ENCODE measurements at regions not wholly inside any gene's neighbourhood (a gene's known extent, or its start where the extent isn't known, plus 50 kb on each side); places are given as distances from the start of the nearest gene placed in this dataset.
"Not testable (repeated sequence)": the region's sequence is repeated elsewhere in the genome, so short reads cannot be mapped to it uniquely, and the experiment has no call there.

GRCh38 chr18:73617981-73618380 is 529.7 kb downstream of the FBXO15 start:
- no peak for FAIRE-seq

DNA sequence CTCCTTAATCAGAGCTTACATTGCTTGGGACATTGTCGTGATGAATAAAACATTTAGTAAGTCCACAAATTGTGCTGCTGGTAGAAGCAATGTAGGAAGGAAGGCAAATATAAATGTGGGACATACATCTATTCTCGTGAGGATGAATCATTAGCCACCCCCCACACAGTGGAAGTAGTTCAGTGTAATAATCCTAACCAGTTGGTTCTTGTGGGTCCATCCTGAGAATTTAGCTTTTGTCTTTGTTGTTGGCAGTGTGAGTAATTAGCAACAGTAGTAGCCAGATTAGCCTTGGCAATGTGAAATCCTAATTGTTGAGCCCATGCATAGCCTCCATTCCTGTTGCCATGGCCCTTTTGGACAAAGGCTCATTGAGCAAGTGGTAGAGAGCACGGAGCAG is 532.1 kb downstream of the FBXO15 start:
- no peak for FAIRE-seq

GRCh38 chr18:73614812-73615211 is 532.8 kb downstream of the FBXO15 start:
- no peak for FAIRE-seq

GRCh38 chr18:73613706-73614340 is 533.8 kb downstream of the FBXO15 start:
- no peak for FAIRE-seq

DNA sequence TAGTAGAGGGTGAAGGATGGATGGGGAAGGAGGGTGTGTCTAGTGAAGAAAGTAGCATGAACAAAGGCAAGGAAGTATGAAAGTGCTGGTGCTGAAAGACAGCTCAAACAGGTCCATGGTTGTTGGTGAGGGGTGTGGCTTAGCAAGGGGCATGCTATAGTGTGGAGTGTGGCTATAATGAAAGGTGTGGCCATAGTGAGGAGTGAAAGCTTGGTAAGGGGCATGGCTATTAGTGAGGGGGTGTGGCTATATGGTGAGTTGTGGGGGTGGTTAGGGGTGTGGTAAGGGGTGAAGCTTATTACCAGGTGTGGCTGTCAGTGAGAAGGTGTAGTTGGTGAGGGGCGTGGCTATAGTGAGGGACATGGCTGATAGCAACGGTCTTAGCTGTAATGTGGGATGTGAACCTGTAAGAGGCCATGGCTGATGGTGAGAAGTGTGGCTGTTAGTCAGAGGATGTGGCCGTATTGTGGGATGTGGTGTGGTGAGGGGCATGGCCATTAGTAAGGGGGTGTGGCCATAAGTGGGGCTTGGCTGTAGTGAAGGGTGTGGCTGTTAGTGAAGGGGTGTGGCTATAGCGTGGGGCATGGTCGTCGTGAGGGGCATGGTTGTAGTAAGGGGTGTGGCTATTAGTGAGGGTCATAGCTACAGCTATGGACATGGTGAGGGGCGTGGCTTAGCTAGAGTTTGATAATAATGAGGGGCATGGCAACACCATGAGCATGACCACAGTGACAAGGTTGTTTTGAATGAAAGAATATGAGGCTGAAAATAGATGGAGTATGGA is 549.6 kb downstream of the FBXO15 start:
- no peak for FAIRE-seq

DNA sequence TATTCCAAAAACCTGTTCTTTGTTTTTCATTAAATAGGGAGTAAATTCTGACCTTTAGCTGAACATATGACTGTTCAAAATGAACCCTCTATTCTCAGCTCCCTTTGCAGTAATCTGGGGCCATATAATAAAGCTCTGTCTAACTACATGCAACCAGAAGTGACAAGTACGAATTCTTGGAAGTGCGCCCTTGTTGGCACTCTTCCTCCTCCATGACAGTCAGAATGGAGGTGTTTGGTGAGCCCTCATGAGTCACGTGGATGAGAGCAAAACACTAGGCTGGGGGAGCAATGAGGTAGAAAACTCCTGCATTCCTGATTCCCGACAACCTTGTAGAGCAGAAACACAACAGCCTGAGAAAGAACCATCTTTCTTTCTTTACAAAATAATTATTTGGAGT is 552.9 kb downstream of the FBXO15 start:
- FAIRE-seq, result no peak

GRCh38 chr18:73593207-73593606 is 554.4 kb downstream of the FBXO15 start:
- no peak for FAIRE-seq

DNA sequence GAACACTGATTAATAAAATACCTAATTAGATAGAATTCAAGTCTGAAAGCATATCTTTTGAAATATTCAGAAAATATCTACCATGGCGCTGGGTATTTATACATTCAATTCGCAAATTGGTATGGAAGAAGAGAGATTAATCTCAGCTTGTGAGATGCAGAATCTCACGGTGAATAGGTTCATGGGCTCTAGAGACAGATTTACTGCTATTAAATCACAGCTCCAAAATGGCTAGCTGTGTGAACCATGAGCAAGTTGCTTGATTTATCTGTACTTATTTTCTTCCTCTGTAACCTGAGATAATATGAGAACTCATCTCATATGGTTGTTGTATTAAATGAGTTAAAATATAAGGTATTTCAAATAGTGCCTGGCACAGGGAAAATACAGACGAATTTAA is 556.7 kb downstream of the FBXO15 start:
- no peak for FAIRE-seq

DNA sequence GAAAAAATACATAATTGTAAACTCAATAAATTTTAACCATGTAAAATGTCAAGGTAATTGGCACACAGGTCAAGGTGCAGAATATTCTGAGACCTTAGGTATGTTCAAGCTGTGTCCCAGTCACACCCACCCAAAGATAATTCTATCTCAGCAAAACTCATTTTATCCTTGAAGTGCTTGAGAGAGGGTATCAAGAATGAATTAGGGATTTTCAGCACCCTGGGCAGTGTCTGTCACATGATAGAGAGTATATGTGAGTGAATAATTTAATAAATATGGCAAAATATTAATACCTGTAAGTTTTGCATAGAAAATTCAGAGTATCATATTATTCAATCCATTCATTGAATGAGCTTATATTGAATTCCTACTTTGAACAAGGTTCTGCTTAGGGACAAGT is 567.9 kb downstream of the FBXO15 start:
- FAIRE-seq, result no peak

DNA sequence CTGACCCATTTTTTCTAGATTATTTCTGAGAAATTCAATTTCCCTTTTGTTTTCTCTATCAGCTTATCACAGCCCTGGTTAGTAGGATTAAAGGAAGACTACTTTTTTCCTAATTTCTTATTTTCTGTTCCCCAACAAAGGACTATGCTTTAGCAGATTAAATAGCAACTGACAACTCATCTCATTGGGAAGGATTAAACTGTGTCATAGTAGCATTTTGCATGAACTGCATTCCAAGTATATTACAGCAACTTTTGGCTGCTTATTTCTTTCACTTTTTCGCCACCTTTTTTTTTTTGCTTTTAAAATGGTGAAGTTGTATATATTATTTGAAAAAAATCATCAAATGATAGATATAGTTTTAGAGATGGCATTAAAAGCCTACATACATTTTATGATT is 570.3 kb downstream of the FBXO15 start:
- FAIRE-seq, result no peak

DNA sequence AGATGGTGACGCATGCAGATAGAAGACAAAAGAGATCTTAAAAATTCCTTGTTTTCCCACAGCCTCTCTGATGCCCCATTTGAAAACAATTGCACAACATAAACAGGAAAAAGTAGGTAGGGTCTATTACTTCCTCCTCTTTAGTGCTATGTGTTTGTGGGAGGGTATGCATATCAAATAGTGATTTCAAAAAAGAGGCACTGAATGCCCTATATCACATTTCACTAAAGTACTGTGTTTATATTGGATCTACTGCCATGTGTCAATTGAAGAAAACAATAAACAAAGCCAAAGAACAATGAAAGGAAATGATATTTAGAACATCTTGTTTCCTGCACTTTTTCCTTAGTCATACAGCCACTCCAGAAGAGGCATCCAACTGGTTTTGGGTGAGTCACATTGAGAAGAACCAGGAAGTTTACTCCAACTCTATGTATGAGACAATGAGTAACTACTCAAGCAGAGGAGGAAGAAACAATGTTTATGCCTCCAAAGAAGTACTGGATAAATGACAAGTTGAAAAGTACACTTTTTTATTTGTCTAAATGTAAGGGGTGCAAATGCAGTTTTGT is 583.6 kb downstream of the FBXO15 start:
- no peak for FAIRE-seq

GRCh38 chr18:73563345-73563744 is 584.3 kb downstream of the FBXO15 start:
- no peak for FAIRE-seq

- no peak for FAIRE-seq
Measured at GRCh38 chr18:73556904-73557303, 590.7 kb downstream of the FBXO15 start.

DNA sequence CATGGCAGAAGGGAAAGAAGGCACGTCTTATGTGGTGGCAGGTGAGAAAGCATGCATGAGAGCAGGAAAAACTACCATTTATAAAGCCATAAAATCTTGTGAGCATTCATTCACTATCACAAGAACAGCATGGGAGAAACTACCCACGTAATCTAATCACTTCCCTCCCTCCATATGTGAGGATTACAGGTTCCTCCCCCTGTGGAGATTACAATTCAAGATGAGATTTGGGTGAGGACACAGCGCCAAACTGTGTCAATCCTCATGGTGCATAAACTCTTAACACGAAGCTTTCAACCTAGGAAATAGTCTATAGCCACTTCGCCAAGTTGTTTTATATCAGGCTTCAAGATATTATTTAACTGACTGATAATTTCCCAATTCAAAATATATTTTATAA is 595.5 kb downstream of the FBXO15 start:
- FAIRE-seq, result no peak

DNA sequence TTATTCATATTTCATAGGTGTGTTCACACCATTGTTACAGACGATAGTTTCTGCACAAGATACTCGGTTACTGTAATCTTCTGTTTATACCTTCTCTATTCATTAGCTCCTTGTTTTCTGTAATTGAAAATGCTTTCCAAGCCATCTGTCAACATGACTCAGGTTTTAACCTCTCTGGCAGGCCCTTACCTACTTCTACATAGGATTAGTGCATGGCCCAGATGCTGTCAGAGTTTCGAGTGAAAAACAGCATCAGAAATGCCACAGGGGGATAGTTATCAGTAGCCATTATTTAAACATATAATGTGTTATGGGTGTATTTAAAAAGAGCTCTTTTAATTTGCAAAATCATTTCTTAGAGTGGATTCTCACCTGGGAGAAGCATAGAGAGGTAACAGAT is 596.4 kb downstream of the FBXO15 start:
- no peak for FAIRE-seq

DNA sequence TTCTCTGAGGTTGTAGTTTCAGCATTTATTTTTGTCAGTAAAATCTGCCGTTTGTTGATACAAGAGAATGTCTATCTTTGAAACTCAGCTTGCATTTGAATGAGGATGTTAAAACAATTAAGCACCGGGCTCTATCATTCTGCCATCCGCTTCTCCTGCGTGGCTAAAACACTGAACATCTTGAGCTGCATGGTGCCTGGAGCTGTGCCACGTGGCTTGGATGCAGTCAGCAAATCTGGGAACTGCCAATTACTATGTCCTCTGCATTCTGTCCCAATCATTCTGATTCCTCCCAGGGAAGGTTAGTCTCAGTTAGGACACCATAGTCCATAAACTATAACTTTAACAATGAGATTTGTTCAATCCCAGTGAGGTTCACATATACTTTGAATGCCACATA is 598.4 kb downstream of the FBXO15 start:
- no peak for FAIRE-seq

DNA sequence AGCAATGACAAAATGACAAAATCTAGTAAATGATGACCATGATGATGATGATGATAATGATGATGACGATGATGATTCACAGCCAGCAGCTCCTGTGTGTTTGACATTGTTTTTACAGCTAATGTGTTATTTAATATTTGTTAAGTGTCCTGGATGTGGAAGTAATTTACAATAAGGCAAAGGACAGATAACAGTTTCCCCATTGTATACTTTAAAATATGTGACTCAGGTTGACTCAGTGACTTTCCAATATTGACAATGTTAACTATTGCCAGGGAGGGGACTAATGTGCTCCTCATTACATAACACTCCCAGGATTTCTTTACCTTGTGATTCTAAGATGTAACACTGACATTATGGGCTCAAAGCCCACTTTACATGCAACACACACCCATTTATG is 602.2 kb downstream of the FBXO15 start:
- FAIRE-seq, result no peak

DNA sequence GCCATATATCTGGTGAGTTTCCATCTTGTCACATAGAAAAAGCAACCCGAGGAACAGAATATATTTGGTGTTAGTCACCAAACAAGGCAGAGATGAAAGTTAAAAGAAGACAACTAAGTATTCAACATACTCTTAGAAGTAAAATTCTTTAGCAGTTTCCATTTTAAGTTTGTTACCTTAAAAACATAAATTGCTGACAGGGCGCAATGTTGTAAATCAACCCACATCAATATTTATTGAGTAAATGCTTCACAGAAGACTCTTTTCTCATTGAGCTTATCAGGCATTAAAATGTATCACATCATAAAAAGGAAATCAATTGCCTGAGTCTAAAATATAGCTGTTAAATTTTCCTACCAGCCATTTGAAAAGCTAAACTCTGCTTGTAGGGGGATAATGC is 603.0 kb downstream of the FBXO15 start:
- no peak for FAIRE-seq

DNA sequence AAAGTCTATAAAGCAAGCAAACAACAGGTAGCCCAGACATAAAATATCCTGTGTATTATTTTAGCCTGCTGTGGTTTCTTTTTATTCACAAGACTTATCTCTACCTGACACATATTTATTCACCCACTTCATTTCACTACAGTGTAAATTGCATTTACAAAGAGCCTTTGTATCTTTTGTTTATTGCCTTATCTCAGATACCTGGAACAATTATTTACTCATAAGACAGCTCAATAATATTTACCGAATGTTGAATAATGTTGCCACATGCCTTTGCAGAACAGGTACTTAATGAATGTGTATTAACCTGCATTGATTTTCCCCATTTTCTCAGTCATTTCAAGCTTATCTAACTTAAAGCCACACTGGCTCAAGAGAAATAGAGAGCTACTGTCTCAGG is 603.6 kb downstream of the FBXO15 start:
- no peak for FAIRE-seq

DNA sequence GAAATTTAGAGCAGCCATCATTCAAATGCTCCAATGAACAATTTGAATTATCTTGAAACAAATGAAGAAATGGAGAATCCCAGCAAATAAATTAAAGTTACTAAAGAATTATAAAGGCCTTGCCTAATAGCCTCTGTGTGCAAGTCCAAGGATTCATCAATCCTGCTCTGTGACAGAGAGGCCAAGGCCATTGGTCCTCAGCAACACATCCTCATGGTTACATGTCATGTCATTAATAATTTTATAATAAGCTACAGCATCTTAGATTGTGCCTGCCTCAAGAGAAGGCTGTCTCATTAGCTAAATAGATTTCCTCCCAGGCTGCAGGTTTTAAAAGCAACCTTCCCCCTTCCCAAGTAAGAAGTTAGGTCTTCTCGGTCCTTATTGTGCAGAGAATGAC is 611.6 kb downstream of the FBXO15 start:
- no peak for FAIRE-seq

GRCh38 chr18:73535189-73535588 is 612.4 kb downstream of the FBXO15 start:
- FAIRE-seq, result no peak

GRCh38 chr18:73531601-73532000 is 616.0 kb downstream of the FBXO15 start:
- FAIRE-seq, result no peak

DNA sequence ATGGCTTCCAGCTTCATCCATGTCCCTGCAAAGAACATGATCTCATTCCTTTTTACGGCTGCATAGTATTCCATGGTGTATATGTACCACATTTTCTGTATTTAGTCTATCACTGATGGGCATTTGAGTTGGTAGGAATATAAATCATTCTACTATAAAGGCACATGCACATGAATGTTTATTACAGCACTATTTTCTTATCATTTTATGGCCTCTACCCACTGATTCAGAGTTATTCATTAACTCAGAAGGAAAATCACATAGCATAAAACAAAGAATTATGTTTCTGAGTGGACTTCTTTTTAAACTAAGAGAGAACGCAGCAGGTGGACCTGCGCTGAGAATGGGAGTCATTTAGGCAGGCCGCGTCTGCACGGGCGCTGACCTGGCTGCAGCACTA is 619.6 kb downstream of the FBXO15 start:
- no peak for FAIRE-seq

DNA sequence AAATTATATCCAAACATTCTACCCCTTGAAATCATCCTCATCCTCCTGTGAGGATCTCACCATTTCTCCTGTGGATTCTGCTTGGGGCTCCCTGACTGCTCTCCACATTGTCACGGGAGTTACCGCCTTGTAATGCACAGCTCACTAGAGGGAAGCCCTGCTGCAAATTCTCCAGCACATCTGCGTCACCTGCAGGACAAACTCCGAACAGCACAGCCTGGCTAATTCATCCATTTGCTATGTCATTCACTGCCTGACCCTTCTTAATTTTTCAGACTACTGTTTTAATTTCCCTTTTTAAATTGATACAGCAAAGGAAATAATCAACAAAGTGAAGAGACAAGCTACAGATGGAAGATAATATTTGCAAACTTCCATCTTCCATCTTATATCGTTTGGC is 627.4 kb downstream of the FBXO15 start:
- no peak for FAIRE-seq

GRCh38 chr18:73516056-73516455 is 631.6 kb downstream of the FBXO15 start:
- FAIRE-seq, result not testable (repeated sequence)
